ENCODE measurements at regions not wholly inside any gene's neighbourhood (a gene's known extent, or its start where the extent isn't known, plus 50 kb on each side); places are given as distances from the start of the nearest gene placed in this dataset.
A peak's percentile ranks its signal among the peaks of the same experiment; 100 is the strongest.
"Not testable (repeated sequence)": the region's sequence is repeated elsewhere in the genome, so short reads cannot be mapped to it uniquely, and the experiment has no call there.

DNA sequence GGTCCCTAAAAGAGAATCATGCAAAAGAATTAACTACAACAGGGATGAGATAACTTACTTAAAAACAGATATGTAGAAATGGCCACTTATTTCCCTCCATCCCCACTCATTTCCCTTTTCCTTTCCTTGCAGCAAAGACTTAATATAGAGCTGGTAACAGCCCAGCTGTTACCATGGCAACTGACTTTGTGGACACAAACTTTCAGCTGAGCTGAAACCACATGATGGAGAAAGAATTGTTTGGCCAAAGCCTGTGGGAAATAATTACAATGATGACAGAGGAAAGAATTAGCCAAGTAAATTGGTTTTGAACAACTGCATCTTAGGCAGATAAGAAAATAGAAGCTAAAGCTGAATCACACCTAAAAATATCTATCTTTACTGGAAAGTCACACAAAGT is 364.9 kb downstream of the GALC start:
- no peak for DNase-seq

GRCh38 chr14:87626266-87626665 is 366.7 kb downstream of the GALC start:
- no peak for DNase-seq

- no peak for DNase-seq
Observed at GRCh38 chr14:87623616-87624015, 369.4 kb downstream of the GALC start.

DNA sequence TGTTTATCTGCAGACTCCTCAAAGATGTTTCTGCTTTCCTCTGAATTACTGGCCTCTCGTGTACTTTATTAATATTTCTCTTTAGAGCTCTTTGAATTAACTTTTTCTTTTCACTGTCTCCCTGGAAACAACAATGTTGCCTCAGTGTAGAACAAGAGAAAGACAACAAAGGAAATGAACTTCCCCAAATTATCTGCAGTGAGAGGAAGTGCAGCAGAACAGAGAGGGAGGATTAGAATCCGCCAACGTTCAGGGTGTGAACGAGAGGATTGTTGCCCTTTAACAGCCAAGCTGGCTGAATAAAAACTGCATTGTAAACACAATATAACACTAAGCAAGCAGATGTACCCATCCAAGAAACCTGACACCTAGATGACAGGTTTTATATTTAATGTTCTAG is 375.9 kb downstream of the GALC start:
- DNase-seq = no peak

DNA sequence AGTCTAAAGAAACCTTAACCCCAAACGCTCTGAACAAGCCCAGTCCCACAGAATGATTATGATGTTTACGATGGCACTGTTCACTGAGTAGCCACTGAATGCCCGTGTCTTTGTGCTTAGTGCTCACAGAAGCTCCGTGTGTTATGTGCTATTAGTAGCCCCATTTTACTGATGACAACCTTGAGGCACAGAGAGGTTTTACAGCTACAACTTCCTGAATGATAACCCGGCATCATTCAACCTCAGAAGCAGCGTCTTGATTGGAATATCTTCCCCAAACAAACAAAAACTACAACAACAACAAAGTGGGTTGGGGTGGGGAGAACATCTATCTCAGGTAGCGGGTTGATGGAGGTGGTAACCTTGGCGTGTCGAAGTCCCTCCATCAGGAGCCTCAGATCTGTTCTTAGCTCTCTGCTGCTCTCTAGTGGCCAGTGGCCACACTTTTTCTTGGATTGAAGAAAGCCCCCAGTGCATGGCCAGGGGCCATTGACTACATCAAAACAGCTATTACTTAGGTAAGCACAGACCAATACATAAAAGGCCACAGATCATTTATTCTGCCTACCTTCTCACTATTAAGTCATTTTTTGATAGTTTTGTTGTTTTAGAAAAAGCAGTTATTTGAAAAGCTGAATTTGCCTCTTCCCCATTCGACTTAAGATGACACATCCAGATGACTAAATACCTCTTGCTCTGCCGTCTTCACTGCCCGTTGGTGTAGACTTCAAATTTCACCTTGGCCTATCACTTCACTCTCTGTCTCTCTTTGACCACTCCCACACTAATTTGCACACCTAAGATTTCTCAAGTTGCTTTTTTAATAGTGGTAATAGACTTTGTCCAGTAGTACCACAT is 376.9 kb downstream of the GALC start:
- DNase-seq = peak; percentile 54

DNA sequence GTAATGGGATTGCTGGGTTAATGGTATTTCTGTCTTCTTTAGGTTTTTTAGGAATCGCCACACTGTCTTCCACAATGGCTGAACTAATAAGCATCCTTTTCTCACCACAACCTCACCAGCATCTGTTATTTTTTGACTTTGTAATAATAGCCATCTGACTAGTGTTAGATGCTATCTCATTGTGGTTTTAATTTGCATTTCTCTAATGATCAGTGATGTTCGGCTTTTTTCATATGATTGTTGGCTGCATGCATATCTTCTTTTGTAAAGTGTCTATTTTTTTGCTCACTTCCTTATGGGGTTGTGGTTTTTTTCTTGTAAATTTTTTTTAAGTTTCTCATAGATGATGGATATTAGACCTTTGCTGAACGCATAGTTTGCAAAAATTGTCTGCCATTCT is 377.9 kb downstream of the GALC start:
- no peak for DNase-seq

GRCh38 chr14:87613881-87614280 is 379.1 kb downstream of the GALC start:
- DNase-seq = no peak

DNA sequence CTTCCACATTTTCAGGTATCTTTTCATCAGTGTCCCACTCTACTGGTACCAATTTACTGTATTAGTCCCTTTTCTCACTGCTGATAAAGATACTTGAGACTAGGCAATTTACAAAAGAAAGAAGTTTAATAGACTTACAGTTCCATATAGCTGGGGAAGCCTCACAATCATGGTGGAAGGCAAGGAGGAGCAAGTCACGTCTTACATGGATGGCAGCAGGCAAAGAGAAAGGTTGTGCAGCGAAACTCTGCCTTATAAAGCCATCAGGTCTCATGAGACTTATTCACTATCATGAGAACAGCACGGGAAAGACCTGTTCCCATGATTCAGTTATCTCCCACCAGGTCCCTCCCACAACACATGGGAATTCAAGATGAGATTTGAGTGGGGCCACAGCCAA is 385.9 kb downstream of the GALC start:
- not testable (repeated sequence) for DNase-seq

DNA sequence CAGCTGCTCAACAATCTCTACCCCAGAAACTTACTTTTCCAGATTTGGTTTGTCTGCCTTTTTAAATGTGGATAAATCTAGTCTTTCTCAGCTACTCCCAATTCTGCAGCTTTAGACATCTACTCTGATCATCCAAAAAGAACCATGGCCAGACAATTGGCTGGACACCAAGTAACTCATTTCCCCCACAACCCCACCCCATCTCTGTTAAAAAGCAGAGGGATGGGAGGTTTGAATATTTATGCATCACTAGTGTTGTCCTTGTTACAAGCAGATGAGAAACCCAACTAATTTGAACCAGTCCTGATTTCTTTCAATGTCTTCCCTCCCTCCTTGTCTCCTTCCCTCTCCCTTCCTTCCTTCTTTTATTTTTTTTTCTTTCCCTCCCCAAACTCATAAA is 391.9 kb downstream of the GALC start:
- DNase-seq = no peak

DNA sequence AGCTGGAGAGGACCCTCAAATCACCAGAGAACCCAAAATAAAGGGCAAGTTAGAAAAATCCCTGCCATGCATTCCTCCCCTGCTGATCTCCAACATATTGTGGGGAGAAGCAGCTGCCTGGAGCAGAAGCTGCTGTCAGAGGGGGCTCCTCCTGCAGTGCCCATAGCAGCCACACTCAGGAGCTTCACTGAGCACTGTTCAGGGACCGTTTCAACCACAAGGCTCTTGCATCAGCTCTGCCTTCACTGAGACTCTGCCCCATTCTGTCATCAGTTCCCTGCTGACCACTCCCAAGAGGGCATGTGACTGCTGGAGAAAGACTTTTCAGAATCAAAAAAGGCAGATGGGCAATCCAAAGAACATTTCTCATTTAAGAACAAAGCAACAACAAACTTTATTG is 392.7 kb downstream of the GALC start:
- DNase-seq = no peak

DNA sequence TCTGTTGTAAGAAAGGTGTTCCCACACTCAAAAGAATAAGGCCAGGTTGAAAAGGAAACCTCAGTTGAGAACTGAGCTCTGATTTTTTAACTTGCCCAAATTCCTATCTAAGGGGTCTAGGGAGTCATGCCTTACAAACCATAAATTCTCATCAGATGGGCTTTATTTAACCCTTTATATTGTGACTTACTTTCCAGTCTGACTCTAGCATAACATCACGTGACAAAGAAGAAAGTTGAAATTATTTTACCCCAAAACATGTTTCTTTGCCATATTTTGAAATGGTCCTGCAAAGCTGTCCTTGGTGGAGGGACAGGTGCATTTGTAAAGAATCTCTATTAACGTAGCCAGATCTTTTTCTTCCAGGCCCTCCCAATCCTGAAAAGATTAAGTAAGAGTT is 411.7 kb downstream of the GALC start:
- no peak for DNase-seq

DNA sequence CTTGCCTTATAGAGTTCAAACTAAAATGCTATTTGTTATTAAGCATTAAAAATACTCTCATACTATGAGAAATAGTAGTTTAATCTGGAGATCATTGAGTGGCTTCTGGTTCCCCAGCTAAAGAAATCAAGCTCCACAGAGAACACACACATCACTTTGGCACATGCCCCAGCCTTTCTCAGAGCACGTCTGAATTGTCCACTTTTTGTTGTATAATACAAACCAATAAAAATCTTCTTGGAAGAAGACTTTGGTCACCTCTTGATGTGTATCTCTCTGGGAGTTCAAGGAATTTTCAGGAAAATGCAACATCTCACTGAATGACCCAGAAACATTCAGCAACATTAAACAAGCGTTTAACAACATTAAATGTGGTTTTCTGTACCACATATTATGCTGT is 413.9 kb downstream of the GALC start:
- no peak for DNase-seq

- DNase-seq = no peak
Observed at GRCh38 chr14:87575378-87575777, 417.6 kb downstream of the GALC start.

GRCh38 chr14:87573591-87573990 is 419.4 kb downstream of the GALC start:
- no peak for DNase-seq

GRCh38 chr14:87567618-87568295 is 425.2 kb downstream of the GALC start:
- DNase-seq = no peak

GRCh38 chr14:87566991-87567390 is 426.0 kb downstream of the GALC start:
- DNase-seq = no peak

DNA sequence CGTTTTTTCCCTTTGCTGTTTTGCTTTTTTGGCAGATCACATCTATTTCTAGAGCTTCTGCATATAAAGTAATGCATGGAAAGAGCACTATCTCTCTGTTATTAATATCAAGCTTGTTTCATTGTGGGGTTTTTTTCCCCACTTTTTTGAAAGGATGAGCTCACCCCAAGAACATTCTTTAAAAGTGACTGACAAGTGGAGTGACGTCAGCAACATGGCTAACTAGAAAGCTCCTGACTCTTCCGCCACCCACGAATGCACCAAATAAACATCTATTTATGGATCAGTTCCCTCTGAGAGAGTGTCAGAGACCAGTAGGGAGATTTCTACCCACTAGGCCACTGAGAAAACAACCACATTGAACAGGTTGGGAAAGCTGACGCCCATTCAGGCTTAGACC is 445.4 kb downstream of the GALC start:
- DNase-seq = no peak

- no peak for DNase-seq
Observed at GRCh38 chr14:87542288-87542687, 450.7 kb downstream of the GALC start.

- DNase-seq = no peak
Observed at GRCh38 chr14:87540339-87540738, 452.6 kb downstream of the GALC start.

- DNase-seq = no peak
Observed at GRCh38 chr14:87529081-87529480, 463.9 kb downstream of the GALC start.

DNA sequence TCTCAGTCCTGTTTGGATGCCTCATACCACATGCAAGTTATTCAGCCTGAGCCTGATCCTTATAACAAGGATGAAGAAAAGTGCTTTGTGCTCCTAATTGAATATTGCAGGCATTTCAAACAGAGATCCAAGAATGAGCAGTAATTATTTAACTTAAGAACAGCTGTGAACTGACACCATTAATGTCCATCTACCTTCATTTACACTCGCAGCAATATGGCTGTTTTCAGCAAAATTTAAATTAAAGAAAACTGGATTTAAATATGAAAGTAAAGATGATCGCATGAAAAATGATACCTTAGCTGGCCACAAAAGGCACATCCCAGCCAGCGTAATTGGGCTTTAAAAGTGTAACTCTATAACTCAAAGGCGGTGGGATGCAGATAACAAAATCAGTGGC is 466.3 kb downstream of the GALC start:
- no peak for DNase-seq

DNA sequence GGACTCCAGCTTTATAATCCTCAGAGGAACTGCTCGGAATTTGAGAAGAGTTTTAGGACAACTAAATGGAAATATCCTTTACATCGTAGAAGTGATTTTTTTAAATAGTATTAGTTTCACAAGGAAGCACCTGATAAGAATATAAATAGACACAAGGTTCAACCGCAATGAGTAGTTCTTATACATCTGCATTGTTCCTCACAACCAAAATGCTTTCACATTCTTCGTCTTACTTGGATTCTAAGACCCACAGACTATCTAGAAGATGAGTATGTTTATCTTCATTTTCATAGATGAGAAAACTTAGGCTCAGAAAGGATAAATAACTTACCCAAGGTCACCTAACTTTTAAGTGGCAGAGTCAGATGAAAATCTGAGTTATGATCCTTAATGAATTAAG is 469.0 kb downstream of the GALC start:
- no peak for DNase-seq

GRCh38 chr14:87522575-87522974 is 470.4 kb downstream of the GALC start:
- no peak for DNase-seq

- no peak for DNase-seq
Observed at GRCh38 chr14:87508333-87508732, 484.6 kb downstream of the GALC start.

DNA sequence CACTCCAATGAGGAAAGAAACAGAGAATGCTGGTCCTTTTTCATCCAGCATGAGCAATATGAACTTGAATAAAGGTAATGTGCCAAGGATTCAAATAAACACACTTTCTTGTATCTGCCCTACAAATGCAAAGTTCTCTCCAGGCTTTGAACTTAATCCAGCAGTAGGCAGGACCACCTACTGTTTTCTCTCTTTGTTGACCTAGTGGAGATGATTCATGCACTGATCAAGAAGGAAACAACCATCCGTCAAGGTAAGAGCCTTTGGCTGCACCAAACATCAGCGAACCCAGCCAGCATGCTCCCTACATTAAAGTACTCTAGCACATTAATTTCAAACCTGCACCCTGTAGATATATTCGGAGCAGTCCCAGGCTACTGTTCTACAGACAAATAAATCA is 489.3 kb downstream of the GALC start:
- DNase-seq = no peak
